SK-N-SH treated with all-trans-retinoic acid at 6 μM for 48 hours (cell line): ENCODE measurements at regions not wholly inside any gene's neighbourhood (a gene's known extent, or its start where the extent isn't known, plus 50 kb on each side); places are given as distances from the start of the nearest gene placed in this dataset.

Experiments used
- ATAC-seq: fragments of 200-7000 bp; cut with Tn5 transposase; 3 replicates; pipeline ENCODE4 v1.9.1; 2020; ENCODE audit warnings: mild to moderate bottlenecking, moderate library complexity
- ARNTL ChIP-seq: fragments of 450-650 bp; formaldehyde crosslinking; IDR thresholded peaks from 2 replicates; pipeline ENCODE4 v1.5.0; 2020; ENCODE audit warnings: low read depth, mild to moderate bottlenecking, moderate library complexity, borderline replicate concordance
- BACH2 ChIP-seq: fragments of 250-450 bp; sonication (Bioruptor Pico); IDR thresholded peaks from 2 replicates; pipeline ENCODE4 v1.9.0; 2021; ENCODE audit warnings: mild to moderate bottlenecking, borderline replicate concordance
- ESRRG ChIP-seq: fragments of 250-450 bp; sonication (Bioruptor Pico); IDR thresholded peaks from 2 replicates; pipeline ENCODE4 v1.6.1; 2021; ENCODE audit warnings: mild to moderate bottlenecking
- GLIS3 ChIP-seq: fragments of 250-450 bp; sonication (Bioruptor Pico); IDR thresholded peaks from 2 replicates; pipeline ENCODE4 v1.5.0; 2020; ENCODE audit warnings: mild to moderate bottlenecking, moderate library complexity
- ISL1 ChIP-seq: fragments of 250-450 bp; sonication (Bioruptor Pico); IDR thresholded peaks from 2 replicates; pipeline ENCODE4 v2.1.2; 2022; ENCODE audit warnings: mild to moderate bottlenecking, moderate library complexity
- OSR1 ChIP-seq: fragments of 250-450 bp; sonication (Bioruptor Pico); IDR thresholded peaks from 2 replicates; pipeline ENCODE4 v1.8.0; 2022; ENCODE audit warnings: moderate library complexity, mild to moderate bottlenecking, inconsistent platforms
- PPARA ChIP-seq: fragments of 250-450 bp; sonication (Bioruptor Pico); IDR thresholded peaks from 2 replicates; pipeline ENCODE4 v1.5.0; 2020; ENCODE audit warnings: mild to moderate bottlenecking, borderline replicate concordance
- RARB ChIP-seq: fragments of 250-450 bp; sonication (Bioruptor Pico); IDR thresholded peaks from 2 replicates; pipeline ENCODE4 v1.8.0; 2021; ENCODE audit warnings: mild to moderate bottlenecking, moderate library complexity
- SNAI2 ChIP-seq: fragments of 250-450 bp; sonication (Bioruptor Pico); IDR thresholded peaks from 2 replicates; pipeline ENCODE4 v1.5.0; 2020; ENCODE audit warnings: mild to moderate bottlenecking, moderate library complexity
- TCF4 ChIP-seq: fragments of 250-450 bp; sonication (Bioruptor Pico); IDR thresholded peaks from 2 replicates; pipeline ENCODE4 v1.8.0; 2021; ENCODE audit warnings: mild to moderate bottlenecking, moderate library complexity, borderline replicate concordance
- TOX ChIP-seq: fragments of 250-450 bp; sonication (Bioruptor Pico); IDR thresholded peaks from 2 replicates; pipeline ENCODE4 v1.8.0; 2021; ENCODE audit warnings: mild to moderate bottlenecking, moderate library complexity, borderline replicate concordance
- ZC3H10 ChIP-seq: fragments of 250-450 bp; sonication (Bioruptor Pico); IDR thresholded peaks from 2 replicates; pipeline ENCODE4 v1.5.1; 2021; ENCODE audit warnings: mild to moderate bottlenecking, moderate library complexity
- ZFP3 ChIP-seq: fragments of 250-450 bp; sonication (Bioruptor Pico); IDR thresholded peaks from 2 replicates; pipeline ENCODE4 v1.5.0; 2020; ENCODE audit warnings: mild to moderate bottlenecking, moderate library complexity
- ZFP30 ChIP-seq: fragments of 450-650 bp; formaldehyde crosslinking; IDR thresholded peaks from 2 replicates; pipeline ENCODE4 v1.5.0; 2022; ENCODE audit warnings: mild to moderate bottlenecking, moderate library complexity
- ZNF565 ChIP-seq: fragments of 450-650 bp; formaldehyde crosslinking; conservative IDR thresholded peaks from 2 replicates; pipeline ENCODE4 v1.5.0; 2020; ENCODE audit warnings: low read depth, mild to moderate bottlenecking, moderate library complexity
- ZNF70 ChIP-seq: fragments of 450-650 bp; formaldehyde crosslinking; IDR thresholded peaks from 2 replicates; pipeline ENCODE4 v1.5.0; 2020; ENCODE audit warnings: mild to moderate bottlenecking, moderate library complexity
- ZNF8 ChIP-seq: fragments of 450-650 bp; formaldehyde crosslinking; IDR thresholded peaks from 2 replicates; pipeline ENCODE4 v1.5.0; 2020; ENCODE audit warnings: mild to moderate bottlenecking, moderate library complexity
- TF ChIP-seq, protein P1 (sequence below): fragments of 250-450 bp; sonication (Bioruptor Pico); IDR thresholded peaks from 2 replicates; pipeline ENCODE4 v1.8.0; 2021; ENCODE audit warnings: low read depth, mild to moderate bottlenecking, moderate library complexity, borderline replicate concordance
- TF ChIP-seq, protein P2 (sequence below): fragments of 250-450 bp; sonication (Bioruptor Pico); IDR thresholded peaks from 2 replicates; pipeline ENCODE4 v1.5.1; 2020; ENCODE audit warnings: low read depth, mild to moderate bottlenecking, moderate library complexity
- TF ChIP-seq, protein P3 (sequence below): fragments of 250-450 bp; sonication (Bioruptor Pico); IDR thresholded peaks from 2 replicates; pipeline ENCODE4 v1.5.0; 2020; ENCODE audit warnings: mild to moderate bottlenecking, moderate library complexity
- TF ChIP-seq, protein P4 (sequence below): fragments of 250-450 bp; sonication (Bioruptor Pico); IDR thresholded peaks from 2 replicates; pipeline ENCODE4 v1.5.1; 2021; ENCODE audit warnings: mild to moderate bottlenecking, moderate library complexity
- TF ChIP-seq, protein P5 (sequence below): fragments of 250-450 bp; sonication (Bioruptor Pico); IDR thresholded peaks from 2 replicates; pipeline ENCODE4 v1.8.0; 2020; ENCODE audit warnings: mild to moderate bottlenecking, moderate library complexity, borderline replicate concordance

DNA sequence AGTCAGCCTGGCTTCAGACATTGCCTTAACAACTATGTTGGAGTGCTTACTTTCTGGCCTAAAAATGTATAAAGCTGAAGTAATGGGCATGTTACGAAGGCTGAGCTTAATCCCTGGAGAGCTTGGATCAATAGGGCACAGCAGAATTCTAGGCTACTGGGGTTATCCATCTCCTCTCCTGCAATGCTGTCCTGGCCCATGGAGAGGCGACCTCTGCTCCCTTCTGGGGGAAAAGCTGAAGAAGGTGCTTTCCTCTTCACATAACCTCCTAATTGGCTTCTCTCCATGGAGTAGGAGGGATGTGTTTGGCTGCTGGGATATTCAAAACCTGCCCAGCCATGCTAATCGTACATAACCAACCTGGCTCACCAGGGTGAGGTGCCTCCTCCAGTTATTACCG is 403.5 kb downstream of the DMRT2 start:
- ATAC-seq, result no peak
- TF ChIP-seq, protein P1, sequence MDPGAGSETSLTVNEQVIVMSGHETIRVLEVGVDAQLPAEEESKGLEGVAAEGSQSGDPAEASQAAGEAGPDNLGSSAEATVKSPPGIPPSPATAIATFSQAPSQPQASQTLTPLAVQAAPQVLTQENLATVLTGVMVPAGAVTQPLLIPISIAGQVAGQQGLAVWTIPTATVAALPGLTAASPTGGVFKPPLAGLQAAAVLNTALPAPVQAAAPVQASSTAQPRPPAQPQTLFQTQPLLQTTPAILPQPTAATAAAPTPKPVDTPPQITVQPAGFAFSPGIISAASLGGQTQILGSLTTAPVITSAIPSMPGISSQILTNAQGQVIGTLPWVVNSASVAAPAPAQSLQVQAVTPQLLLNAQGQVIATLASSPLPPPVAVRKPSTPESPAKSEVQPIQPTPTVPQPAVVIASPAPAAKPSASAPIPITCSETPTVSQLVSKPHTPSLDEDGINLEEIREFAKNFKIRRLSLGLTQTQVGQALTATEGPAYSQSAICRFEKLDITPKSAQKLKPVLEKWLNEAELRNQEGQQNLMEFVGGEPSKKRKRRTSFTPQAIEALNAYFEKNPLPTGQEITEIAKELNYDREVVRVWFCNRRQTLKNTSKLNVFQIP, result no peak
- TF ChIP-seq OSR1, result no peak
- no peak for TF ChIP-seq BACH2 (CRISPR knock-in tag)
- TF ChIP-seq TOX, result no peak
- TF ChIP-seq ISL1 (CRISPR knock-in tag), result no peak
- TF ChIP-seq PPARA (CRISPR knock-in tag), result no peak
- TF ChIP-seq ZNF565 (CRISPR knock-in tag), result no peak
- TF ChIP-seq, protein P2, sequence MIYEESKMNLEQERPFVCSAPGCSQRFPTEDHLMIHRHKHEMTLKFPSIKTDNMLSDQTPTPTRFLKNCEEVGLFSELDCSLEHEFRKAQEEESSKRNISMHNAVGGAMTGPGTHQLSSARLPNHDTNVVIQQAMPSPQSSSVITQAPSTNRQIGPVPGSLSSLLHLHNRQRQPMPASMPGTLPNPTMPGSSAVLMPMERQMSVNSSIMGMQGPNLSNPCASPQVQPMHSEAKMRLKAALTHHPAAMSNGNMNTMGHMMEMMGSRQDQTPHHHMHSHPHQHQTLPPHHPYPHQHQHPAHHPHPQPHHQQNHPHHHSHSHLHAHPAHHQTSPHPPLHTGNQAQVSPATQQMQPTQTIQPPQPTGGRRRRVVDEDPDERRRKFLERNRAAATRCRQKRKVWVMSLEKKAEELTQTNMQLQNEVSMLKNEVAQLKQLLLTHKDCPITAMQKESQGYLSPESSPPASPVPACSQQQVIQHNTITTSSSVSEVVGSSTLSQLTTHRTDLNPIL (CRISPR knock-in tag), result no peak
- TF ChIP-seq ZFP30 (CRISPR knock-in tag), result no peak
- TF ChIP-seq, protein P3, sequence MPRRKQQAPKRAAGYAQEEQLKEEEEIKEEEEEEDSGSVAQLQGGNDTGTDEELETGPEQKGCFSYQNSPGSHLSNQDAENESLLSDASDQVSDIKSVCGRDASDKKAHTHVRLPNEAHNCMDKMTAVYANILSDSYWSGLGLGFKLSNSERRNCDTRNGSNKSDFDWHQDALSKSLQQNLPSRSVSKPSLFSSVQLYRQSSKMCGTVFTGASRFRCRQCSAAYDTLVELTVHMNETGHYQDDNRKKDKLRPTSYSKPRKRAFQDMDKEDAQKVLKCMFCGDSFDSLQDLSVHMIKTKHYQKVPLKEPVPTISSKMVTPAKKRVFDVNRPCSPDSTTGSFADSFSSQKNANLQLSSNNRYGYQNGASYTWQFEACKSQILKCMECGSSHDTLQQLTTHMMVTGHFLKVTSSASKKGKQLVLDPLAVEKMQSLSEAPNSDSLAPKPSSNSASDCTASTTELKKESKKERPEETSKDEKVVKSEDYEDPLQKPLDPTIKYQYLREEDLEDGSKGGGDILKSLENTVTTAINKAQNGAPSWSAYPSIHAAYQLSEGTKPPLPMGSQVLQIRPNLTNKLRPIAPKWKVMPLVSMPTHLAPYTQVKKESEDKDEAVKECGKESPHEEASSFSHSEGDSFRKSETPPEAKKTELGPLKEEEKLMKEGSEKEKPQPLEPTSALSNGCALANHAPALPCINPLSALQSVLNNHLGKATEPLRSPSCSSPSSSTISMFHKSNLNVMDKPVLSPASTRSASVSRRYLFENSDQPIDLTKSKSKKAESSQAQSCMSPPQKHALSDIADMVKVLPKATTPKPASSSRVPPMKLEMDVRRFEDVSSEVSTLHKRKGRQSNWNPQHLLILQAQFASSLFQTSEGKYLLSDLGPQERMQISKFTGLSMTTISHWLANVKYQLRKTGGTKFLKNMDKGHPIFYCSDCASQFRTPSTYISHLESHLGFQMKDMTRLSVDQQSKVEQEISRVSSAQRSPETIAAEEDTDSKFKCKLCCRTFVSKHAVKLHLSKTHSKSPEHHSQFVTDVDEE (CRISPR knock-in tag), result no peak
- TF ChIP-seq, protein P4, sequence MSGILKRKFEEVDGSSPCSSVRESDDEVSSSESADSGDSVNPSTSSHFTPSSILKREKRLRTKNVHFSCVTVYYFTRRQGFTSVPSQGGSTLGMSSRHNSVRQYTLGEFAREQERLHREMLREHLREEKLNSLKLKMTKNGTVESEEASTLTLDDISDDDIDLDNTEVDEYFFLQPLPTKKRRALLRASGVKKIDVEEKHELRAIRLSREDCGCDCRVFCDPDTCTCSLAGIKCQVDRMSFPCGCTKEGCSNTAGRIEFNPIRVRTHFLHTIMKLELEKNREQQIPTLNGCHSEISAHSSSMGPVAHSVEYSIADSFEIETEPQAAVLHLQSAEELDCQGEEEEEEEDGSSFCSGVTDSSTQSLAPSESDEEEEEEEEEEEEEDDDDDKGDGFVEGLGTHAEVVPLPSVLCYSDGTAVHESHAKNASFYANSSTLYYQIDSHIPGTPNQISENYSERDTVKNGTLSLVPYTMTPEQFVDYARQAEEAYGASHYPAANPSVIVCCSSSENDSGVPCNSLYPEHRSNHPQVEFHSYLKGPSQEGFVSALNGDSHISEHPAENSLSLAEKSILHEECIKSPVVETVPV (CRISPR knock-in tag), result no peak
- TF ChIP-seq RARB (CRISPR knock-in tag), result no peak
- no peak for TF ChIP-seq ZFP3 (CRISPR knock-in tag)
- no peak for TF ChIP-seq ARNTL
- TF ChIP-seq ESRRG (CRISPR knock-in tag), result no peak
- TF ChIP-seq, protein P5, sequence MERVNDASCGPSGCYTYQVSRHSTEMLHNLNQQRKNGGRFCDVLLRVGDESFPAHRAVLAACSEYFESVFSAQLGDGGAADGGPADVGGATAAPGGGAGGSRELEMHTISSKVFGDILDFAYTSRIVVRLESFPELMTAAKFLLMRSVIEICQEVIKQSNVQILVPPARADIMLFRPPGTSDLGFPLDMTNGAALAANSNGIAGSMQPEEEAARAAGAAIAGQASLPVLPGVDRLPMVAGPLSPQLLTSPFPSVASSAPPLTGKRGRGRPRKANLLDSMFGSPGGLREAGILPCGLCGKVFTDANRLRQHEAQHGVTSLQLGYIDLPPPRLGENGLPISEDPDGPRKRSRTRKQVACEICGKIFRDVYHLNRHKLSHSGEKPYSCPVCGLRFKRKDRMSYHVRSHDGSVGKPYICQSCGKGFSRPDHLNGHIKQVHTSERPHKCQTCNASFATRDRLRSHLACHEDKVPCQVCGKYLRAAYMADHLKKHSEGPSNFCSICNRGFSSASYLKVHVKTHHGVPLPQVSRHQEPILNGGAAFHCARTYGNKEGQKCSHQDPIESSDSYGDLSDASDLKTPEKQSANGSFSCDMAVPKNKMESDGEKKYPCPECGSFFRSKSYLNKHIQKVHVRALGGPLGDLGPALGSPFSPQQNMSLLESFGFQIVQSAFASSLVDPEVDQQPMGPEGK (CRISPR knock-in tag), result no peak

DNA sequence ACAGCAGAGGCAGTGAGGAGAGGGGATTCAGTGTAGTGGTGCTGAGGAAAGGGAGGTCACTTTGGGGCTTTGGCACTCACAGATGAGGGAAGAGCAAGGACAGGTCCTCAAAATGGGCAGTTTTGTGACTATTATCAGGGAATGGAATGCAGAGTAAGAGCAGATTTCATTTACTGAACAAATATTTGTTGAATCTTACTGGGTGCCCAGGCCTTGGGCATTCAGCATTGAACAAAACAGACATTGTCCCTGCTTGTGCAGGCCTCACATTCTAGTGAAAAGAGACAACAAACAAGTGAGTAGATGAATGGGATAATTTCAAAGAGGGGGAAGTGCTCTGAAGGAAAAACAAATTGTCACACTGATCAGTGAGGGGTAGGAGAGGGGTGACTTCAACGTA is 404.1 kb downstream of the DMRT2 start:
- no peak for TF ChIP-seq GLIS3 (CRISPR knock-in tag)
- TF ChIP-seq, all 23 proteins: peak for 0
- ATAC-seq, result no peak

DNA sequence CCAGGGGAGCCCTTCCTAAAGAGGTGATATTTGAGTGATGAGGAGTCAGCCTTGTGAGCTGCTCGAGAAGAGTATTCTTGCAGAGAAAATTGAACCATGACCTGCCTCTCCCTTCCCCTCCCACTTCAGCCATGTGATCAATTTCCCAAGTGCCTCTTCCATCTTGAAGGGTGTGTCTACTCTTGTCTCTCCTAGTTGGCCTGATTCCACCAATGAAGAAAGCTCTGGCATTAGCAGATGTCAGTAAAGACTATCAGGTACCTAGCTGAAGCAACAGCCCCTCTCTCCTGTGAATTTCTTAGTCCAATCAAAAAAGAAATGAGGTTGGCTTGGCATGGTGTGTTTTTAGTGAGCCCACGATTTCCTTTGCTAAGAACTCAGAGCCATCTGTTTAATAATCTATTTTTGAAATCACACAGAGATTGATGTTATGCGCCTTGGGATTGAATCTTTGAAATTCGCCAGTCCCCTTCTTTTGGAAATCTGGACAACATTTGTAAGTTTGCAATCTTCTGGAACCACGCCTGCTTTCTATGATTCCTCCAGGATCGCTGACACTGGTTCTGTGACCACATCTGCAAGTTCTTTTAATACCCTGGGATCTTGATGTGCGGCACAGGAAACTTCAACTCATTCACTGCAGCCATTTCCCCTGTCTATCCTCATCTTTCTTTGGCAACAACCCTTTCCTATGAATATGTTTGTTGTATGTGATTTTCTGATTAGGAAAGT is 404.6 kb downstream of the DMRT2 start:
- TF ChIP-seq, protein P2 (CRISPR knock-in tag), result no peak
- no peak for ATAC-seq

DNA sequence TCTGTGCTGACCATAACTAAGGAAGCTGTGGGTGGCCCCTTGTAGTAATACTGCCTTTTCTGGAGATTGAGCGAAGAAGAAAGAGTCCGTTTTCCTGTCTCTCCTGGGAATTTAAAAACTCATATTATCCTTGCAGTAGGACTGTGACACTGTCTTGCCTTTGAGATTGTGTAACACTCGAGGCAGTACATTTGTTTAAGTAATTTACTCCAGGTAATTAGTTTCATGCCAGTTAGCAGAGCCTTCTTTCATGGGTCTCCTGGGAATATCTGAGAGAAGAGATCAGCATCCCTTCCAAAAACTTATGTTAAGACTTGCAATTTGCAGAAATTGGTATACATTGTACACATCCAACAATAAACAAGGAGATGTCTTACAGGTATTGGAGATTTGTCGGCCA is 405.6 kb downstream of the DMRT2 start:
- no peak for ATAC-seq
- TF ChIP-seq ZC3H10 (CRISPR knock-in tag), result no peak
- no peak for TF ChIP-seq ZNF8
- TF ChIP-seq GLIS3 (CRISPR knock-in tag), result no peak
- no peak for TF ChIP-seq OSR1
- no peak for TF ChIP-seq ZNF565 (CRISPR knock-in tag)
- TF ChIP-seq SNAI2, result no peak
- no peak for TF ChIP-seq ISL1 (CRISPR knock-in tag)
- no peak for TF ChIP-seq ZNF70 (CRISPR knock-in tag)
- TF ChIP-seq TCF4, result no peak
- TF ChIP-seq ZFP3 (CRISPR knock-in tag), result no peak
- TF ChIP-seq, protein P5 (CRISPR knock-in tag), result no peak
- TF ChIP-seq, protein P2 (CRISPR knock-in tag), result no peak
- no peak for TF ChIP-seq TOX
- no peak for TF ChIP-seq RARB (CRISPR knock-in tag)
- TF ChIP-seq PPARA (CRISPR knock-in tag), result no peak
